AG20443 (cell line): ENCODE measurements at regions not wholly inside any gene's neighbourhood (a gene's known extent, or its start where the extent isn't known, plus 50 kb on each side); places are given as distances from the start of the nearest gene placed in this dataset.

Experiments
- DNase-seq: peaks from one replicate; pipeline ENCODE4 v3.0.0; 2012; ENCODE audit warnings: low spot score, mixed read lengths

DNA sequence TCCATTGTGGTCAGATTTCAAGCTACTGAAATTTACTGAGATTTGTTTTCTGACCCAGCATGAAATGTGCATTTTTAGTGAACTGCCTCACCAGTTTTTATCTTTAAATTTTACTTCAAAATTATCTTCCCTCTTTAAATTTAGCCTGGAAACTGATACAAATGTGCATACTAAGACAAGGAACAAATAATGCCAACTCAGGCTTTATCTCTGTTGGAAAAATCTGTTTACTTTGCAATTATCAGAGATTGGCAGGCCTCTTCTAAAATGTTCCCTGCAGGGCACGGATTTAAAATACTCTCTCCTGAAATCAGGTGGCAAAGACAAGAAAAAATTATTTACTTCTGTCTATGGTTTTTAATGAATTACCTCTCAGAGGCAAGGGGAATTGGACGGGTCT, 151.0 kb upstream of the PTCH1 start:
- no peak for DNase-seq

DNA sequence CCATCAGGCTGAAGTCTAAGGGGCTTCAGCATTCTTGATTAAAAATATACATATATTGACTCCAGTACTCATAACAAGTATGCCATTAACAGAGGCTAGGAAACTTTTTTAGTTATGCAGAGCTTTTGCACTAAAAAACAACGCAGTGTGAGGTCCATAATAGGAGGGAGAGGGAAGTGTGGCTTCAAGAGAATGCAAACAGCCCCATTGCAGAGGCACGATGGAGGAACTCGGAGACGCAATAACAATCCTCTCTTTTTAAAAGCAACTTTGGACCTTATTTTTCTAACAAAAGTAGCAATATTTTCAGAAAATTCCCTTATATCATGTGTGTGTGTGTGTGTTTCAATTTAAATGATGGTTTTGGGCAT, 150.0 kb upstream of the PTCH1 start:
- DNase-seq, result no peak

GRCh38 chr9:95666096-95666784, 149.5 kb upstream of the PTCH1 start:
- DNase-seq, result no peak

DNA sequence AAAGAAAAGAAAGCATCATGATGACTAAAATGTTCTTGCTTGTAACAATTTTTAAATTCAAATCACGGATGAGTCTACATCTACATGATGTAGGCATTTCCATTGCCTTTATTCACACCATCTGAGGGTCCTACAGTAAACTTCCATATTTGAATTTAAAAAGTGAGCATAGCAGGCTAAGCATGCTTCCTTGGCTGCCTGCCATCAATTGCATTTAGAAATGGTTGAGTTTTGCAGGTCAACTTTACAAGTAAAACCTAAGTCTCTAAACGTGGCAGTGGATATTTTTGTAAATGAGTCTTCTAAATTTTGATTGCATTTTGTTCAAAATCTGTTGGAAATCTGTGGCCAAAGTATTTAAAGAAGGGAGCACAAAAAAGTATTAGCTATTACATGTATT, 136.5 kb upstream of the PTCH1 start:
- no peak for DNase-seq

GRCh38 chr9:95650720-95651119, 133.9 kb upstream of the PTCH1 start:
- DNase-seq, result no peak

DNA sequence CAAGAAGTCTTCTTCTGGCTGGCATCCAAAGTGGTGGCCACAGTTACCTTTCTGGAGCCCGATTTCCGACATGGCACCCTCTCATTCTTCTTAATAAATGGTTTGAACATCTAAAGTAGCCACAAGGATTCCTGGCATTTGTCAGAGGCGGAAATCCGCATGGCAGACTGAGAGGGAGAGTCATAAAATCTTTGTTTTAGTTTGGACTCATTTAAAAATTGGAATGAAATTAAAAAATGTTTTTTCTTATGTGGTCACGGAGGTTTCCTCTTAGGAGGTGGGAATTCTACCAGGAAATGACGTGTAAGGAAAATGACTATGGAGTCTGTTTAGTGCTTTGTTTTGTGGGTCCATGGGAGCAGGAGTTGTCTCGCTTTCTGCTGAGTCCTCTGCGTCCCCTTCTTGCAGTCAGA, 133.0 kb upstream of the PTCH1 start:
- peak; percentile 47 for DNase-seq

GRCh38 chr9:95648225-95648624, 131.5 kb upstream of the PTCH1 start:
- DNase-seq, result no peak

- DNase-seq, result no peak
These were observed 129.2 kb upstream of the PTCH1 start for GRCh38 chr9:95645992-95646391.

- no peak for DNase-seq
These were observed 128.8 kb upstream of the PTCH1 start for GRCh38 chr9:95645579-95645978.

- no peak for DNase-seq
These were observed 127.6 kb upstream of the PTCH1 start for GRCh38 chr9:95644377-95644776.

DNA sequence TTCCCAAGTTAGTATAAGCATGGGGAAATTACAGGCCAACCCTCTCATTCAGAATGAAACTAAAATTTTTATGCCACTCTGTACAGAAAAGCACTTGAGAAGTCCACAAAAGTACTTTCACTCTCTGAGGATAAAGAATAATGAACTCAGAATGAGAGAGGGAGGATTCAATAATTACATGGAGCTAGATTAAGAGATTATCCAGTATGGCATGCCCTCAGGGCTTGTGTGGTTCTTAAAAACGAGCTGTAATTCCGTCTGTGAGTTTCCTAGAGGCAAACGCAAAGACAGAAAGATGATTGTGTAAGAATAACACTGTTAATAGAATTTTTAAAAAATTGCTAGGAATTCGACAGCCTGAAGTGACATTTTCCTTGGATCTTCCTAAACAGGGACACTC, 126.8 kb upstream of the PTCH1 start:
- no peak for DNase-seq

DNA sequence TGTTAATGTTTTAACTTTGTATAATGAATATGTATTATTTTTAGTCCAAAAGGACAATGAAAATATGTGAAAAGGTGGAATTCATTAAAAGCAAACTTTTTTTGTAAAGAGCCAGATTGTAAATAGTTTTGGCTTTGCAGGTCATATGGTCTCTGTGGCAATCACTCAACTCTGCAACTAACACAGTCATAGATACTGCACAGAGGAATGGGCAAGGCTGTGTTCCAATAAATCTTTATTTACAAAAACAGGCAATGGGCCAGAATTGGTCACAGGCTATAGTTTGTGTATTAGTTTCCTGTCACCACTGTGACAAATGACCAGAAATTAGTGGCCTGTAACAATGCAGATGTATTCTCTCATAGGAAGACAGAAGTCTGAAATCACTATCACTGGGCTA, 125.4 kb upstream of the PTCH1 start:
- no peak for DNase-seq

GRCh38 chr9:95641586-95641985, 124.8 kb upstream of the PTCH1 start:
- DNase-seq, result no peak

DNA sequence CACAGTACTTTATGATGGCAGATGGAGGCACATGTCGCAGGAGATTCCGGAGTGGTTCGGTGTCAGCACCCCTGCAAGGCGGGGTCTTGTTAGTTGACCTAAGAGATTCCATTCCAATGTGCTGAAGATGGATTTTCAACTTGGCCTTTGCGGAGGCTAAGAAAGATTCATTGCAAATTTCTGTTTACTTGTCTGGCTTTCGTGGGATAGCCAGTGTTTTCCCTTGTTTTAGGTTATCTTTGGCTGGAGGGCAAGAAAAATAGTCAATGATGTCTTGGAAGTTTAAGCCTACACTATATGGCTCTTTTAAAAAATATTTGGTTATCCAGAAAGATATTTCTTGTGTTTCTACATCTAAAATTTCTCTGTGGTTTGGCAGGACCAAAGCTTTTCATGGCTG, 123.6 kb upstream of the PTCH1 start:
- DNase-seq, result no peak

DNA sequence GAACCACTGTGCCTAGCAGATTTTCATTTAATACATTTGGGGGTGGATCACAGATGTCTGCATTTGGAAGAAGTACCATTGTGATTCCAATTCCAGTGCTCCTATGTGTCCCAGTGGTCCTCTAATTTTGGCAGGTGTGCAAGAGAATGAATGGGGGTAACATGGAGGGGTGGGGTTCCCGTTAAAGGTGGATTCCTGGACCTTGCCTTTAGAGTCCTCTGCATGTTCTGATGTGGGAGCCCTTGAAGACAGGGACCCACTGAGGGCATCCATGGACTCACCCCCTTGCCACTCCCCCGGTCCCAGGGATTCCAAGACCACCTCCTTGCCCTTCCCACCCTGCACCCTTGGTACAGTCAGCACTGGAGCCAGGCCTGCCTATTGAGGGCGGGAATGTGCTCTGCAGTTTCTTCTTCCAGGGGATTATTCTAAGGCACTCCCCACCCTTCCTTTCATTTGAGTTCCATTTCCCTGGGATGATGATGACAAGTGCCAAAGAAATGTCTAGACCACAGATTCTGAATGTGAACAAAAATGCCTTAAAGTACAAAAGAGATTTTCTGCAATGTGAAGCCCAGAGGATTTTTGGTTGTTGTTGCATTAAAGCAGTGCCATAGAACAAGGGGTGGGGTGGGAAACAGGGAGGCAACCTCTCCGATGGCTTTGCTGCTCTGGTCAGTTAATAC, 119.4 kb upstream of the PTCH1 start:
- no peak for DNase-seq

DNA sequence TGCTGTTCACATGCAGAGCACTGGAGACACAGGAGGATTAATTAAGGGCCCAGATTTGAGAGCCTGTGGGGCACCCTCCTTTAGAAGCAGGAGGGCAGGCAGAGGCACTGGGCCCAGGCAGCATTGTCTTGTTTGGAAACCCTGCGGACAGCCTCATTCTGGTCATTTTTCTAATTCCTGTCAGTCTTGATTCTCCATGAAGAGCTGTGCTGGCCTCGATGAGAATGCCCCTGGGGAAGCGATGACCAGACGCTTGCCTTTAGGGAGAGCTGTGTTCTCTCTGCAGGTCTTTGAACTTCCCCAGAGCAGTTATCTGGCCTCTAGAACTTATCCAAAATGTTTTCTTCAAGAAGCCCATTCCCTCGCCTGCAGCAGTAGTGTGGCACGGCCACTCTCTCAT, 117.8 kb upstream of the PTCH1 start:
- DNase-seq, result no peak

DNA sequence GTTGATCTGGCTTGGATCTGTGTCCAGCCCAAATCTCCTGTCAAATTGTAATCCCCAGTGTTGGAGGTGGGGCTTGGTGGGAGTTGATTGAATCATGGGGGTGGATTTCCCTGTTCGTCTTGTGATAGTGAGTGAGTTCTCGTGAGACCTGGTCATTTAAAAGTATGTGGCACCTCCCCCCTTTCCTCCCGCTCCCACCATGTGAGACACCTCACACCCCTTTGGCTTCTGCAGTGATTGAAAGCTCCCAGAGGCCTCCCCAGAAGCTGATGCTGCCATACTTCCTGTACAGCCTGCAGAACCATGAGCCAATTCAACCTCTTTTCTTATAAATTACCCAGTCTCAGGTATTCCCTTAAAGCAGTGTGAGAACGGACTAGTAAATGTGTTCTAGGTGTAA, 117.3 kb upstream of the PTCH1 start:
- no peak for DNase-seq

- no peak for DNase-seq
These were observed 112.8 kb upstream of the PTCH1 start for GRCh38 chr9:95629585-95629984.

- DNase-seq, result no peak
These were observed 111.0 kb upstream of the PTCH1 start for GRCh38 chr9:95627802-95628201.

GRCh38 chr9:95626885-95627558, 110.3 kb upstream of the PTCH1 start:
- no peak for DNase-seq

GRCh38 chr9:95626341-95626740, 109.6 kb upstream of the PTCH1 start:
- DNase-seq, result no peak

GRCh38 chr9:95623640-95624039, 106.9 kb upstream of the PTCH1 start:
- DNase-seq, result no peak

- no peak for DNase-seq
These were observed 104.0 kb upstream of the PTCH1 start for GRCh38 chr9:95620722-95621121.

DNA sequence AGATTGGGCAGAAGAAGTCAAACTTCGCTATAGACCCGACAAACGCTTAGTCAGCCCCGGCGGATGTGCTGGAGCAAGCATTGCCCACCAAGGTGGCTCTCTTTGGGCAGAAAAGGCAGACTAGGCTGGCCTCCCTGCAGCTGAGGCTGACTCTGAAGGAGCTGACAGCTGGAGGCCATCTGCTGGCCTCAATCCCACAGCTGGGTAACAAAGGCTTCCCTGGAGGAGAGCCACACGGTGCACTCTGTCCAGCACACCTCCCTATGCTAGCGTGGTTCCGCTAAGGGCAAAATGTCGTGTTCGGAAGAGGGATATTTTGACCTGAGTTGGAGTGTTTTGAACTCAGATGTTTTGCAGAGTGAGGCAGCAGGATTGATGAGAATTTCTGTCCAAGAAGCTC, 103.5 kb upstream of the PTCH1 start:
- no peak for DNase-seq
